Tibial nerve (tissue), 4 donors: ENCODE measurements at regions not wholly inside any gene's neighbourhood (a gene's known extent, or its start where the extent isn't known, plus 50 kb on each side); places are given as distances from the start of the nearest gene placed in this dataset.

Experiments used
- CTCF ChIP-seq, 5 experiments: fragments of 200-600 bp in 3 of 5; fragments of 450-650 bp in 2 of 5; sonication (generic) in 3 of 5; IDR thresholded peaks; one replicate each; pipeline ENCODE4 v1.5.1; 2016 to 2019; ENCODE audit warnings: antibody characterized with exemption in 5 of 5, mild to moderate bottlenecking in 3 of 5, moderate library complexity in 2 of 5
- EP300 ChIP-seq, 2 donors: sonication (generic); formaldehyde crosslinking; IDR thresholded peaks; one replicate each; pipeline ENCODE4 v1.6.1; 2017; ENCODE audit warnings: antibody characterized with exemption in 2 of 2, mild to moderate bottlenecking in 1 of 2
- POLR2A ChIP-seq, 2 donors: fragments of 450-650 bp; IDR thresholded peaks; one replicate each; pipeline ENCODE4 v1.6.1; 2017; ENCODE audit warnings: antibody characterized with exemption in 2 of 2, mild to moderate bottlenecking in 2 of 2, moderate library complexity in 2 of 2

GRCh38 chrX:3415011-3415410, 68.6 kb upstream of the MXRA5 start:
- no peak for TF ChIP-seq CTCF (IDR thresholded peaks at IDR 0.05)
- TF ChIP-seq POLR2A (IDR thresholded peaks at IDR 0.05), result no peak
- no peak for TF ChIP-seq EP300 (IDR thresholded peaks at IDR 0.05)
